ENCODE measurements at regions not wholly inside any gene's neighbourhood (a gene's known extent, or its start where the extent isn't known, plus 50 kb on each side); places are given as distances from the start of the nearest gene placed in this dataset.

GRCh38 chrX:63284659-63285058 is 66.5 kb downstream of the SPIN4 start:
- Histone ChIP-seq H3K79me2 (ENCODE audit: control insufficient read depth, insufficient read depth, low read length) (no peaks in the 10 kb centered on the region), H3K27ac (ENCODE audit: extremely low read depth, low read depth, low read length) (no peak overlapping the region), H3K4me2 (ENCODE audit: insufficient read depth, low read length) (no peak overlapping the region), H3K27me3 (ENCODE audit: control insufficient read depth in 2 of 2, insufficient read depth in 2 of 2, low read length in 2 of 2) (no peaks in the 10 kb centered on the region), H3K9me3 (replicated peaks; ENCODE audit: control insufficient read depth, insufficient read depth, low read depth, low read length) (no peaks in the 10 kb centered on the region), H3K9me1 (ENCODE audit: control insufficient read depth, insufficient read depth, low read length) (no peaks in the 10 kb centered on the region), H3K4me1 (replicated peaks in 1 of 2; ENCODE audit: control insufficient read depth in 2 of 2, insufficient read depth in 2 of 2, low read length in 2 of 2) (0 out of 5 replicates have a peak, but pooled peaks cover 0 to 3% of the 10 kb centered on the region in 2 experiments), H3K9ac (ENCODE audit: insufficient read depth in 1 of 2, low read depth in 2 of 2, low read length in 2 of 2) (no peak overlapping the region), H3K36me3 (ENCODE audit: control insufficient read depth, insufficient read depth, low read length) (no peaks in the 10 kb centered on the region), H3K4me3 (no peak overlapping the region), H4K20me1 (replicated peaks; ENCODE audit: control insufficient read depth, insufficient read depth, low read length) (no peaks in the 10 kb centered on the region), H2AFZ (ENCODE audit: low read depth, low read length) (no peak overlapping the region)
- TF ChIP-seq ZFP1 (CRISPR knock-in tag; IDR thresholded peaks at IDR 0.05), result no peak
- CTCF ChIA-PET (ENCODE audit: low intra/inter-chr PET ratio), result no interaction called here
- ATAC-seq (no peak), FAIRE-seq (no peak), DNase-seq (ENCODE audit: extremely low read depth in 1 of 4, low spot score in 3 of 4) (no peak)
- 0% methylated on average over 2 of the region's 2 CpGs for WGBS (ENCODE audit: insufficient coverage, low coverage, missing lambda C conversion rate)
- BruUV-seq (replicated peaks), result no TSS peak
- intact Hi-C loops (cut with micrococcal nuclease), result no loop called here
- POLR2A ChIA-PET, result no interaction called here
- in situ Hi-C loops (cut with MboI), result no loop called here

- POLR2A ChIA-PET, result no interaction called here
- H3K4me1 ChIP-seq (replicated peaks in 1 of 2; ENCODE audit: control insufficient read depth in 2 of 2, insufficient read depth in 2 of 2, low read length in 2 of 2), result 0 out of 5 replicates have a peak, but pooled peaks cover 0 to 3% of the 10 kb centered on the region in 2 experiments
- CTCF ChIA-PET (ENCODE audit: low intra/inter-chr PET ratio), result no interaction called here
- no peaks in the 10 kb centered on the region for H3K27me3 ChIP-seq (ENCODE audit: control insufficient read depth in 2 of 2, insufficient read depth in 2 of 2, low read length in 2 of 2)
- H4K20me1 ChIP-seq (replicated peaks; ENCODE audit: control insufficient read depth, insufficient read depth, low read length), result no peaks in the 10 kb centered on the region
- H3K4me2 ChIP-seq (ENCODE audit: insufficient read depth, low read length), result no peak overlapping the region
- H3K9ac ChIP-seq (ENCODE audit: insufficient read depth in 1 of 2, low read depth in 2 of 2, low read length in 2 of 2), result no peak overlapping the region
- DNase-seq (ENCODE audit: extremely low read depth in 1 of 4, low spot score in 3 of 4) (no peak), ATAC-seq (no peak), FAIRE-seq (no peak)
- H3K9me1 ChIP-seq (ENCODE audit: control insufficient read depth, insufficient read depth, low read length), result no peaks in the 10 kb centered on the region
- no peak overlapping the region for H3K4me3 ChIP-seq
- no peaks in the 10 kb centered on the region for H3K79me2 ChIP-seq (ENCODE audit: control insufficient read depth, insufficient read depth, low read length)
- in situ Hi-C loops (cut with MboI) (no loop called here), intact Hi-C loops (cut with micrococcal nuclease) (no loop called here)
- H3K36me3 ChIP-seq (ENCODE audit: control insufficient read depth, insufficient read depth, low read length), result no peaks in the 10 kb centered on the region
- H3K27ac ChIP-seq (ENCODE audit: extremely low read depth, low read depth, low read length), result no peak overlapping the region
- 20% methylated on average over 3 of the region's 4 CpGs for WGBS (ENCODE audit: insufficient coverage, low coverage, missing lambda C conversion rate)
- no peaks in the 10 kb centered on the region for H3K9me3 ChIP-seq (replicated peaks; ENCODE audit: control insufficient read depth, insufficient read depth, low read depth, low read length)
- no peak overlapping the region for H2AFZ ChIP-seq (ENCODE audit: low read depth, low read length)
- no TSS peak for BruUV-seq (replicated peaks)
- TF ChIP-seq HSF4 (CRISPR knock-in tag; IDR thresholded peaks at IDR 0.05; ENCODE audit: borderline replicate concordance) (no peak), ZNF584 (CRISPR knock-in tag; IDR thresholded peaks at IDR 0.05; ENCODE audit: low read depth) (no peak), HMG20A (CRISPR knock-in tag; conservative IDR thresholded peaks at IDR 0.05) (no peak), RCOR1 (IDR thresholded peaks at IDR 0.05; ENCODE audit: borderline replicate concordance in 1 of 2, low read depth in 2 of 2, low read length in 2 of 2) (no peak), SIN3B (IDR thresholded peaks at IDR 0.05; ENCODE audit: low read depth) (no peak), MCM5 (IDR thresholded peaks at IDR 0.05; ENCODE audit: low read depth) (no peak), MAFK (IDR thresholded peaks at IDR 0.05; ENCODE audit: low read length) (no peak), GMEB1 (CRISPR knock-in tag; IDR thresholded peaks at IDR 0.05) (no peak), ZNF143 (CRISPR knock-in tag; IDR thresholded peaks at IDR 0.05) (no peak), ZNF436 (CRISPR knock-in tag; IDR thresholded peaks at IDR 0.05) (no peak)
Measured at GRCh38 chrX:63283348-63283747, 67.8 kb downstream of the SPIN4 start.

All from K562 (cell line).